ENCODE measurements at regions not wholly inside any gene's neighbourhood (a gene's known extent, or its start where the extent isn't known, plus 50 kb on each side); places are given as distances from the start of the nearest gene placed in this dataset.

DNA sequence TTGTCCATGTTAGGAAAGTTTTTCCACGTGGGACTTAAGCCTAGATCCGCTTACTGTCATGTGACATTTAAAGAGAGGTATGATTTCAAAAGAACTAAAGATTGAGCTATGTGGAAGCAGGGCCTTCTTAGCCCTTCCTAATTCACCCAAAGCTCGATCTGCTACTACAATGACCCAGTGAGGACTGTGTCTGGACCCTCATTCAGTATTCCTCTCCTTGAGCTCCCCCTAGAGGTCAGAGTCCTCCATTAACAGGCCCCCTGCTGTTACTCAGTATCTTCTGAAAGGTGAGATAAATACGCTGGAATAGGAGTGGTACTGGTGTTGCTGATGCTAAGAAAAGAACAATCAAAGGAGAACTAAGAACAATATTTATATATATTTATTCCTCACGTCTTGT, 414.0 kb downstream of the GJA1 start:
- POLR2A ChIA-PET = no interaction called here
- peak; percentile 42 for DNase-seq (ENCODE audit: extremely low spot score)
- CTCF ChIA-PET = interaction anchor here (0.6 to 5.7 kb wide), 16 partner anchors 8 to 794 kb away, joined by 3 to 24 read pairs (median 4); no protein-coding TSS in a partner anchor
- TF ChIP-seq, protein P1, sequence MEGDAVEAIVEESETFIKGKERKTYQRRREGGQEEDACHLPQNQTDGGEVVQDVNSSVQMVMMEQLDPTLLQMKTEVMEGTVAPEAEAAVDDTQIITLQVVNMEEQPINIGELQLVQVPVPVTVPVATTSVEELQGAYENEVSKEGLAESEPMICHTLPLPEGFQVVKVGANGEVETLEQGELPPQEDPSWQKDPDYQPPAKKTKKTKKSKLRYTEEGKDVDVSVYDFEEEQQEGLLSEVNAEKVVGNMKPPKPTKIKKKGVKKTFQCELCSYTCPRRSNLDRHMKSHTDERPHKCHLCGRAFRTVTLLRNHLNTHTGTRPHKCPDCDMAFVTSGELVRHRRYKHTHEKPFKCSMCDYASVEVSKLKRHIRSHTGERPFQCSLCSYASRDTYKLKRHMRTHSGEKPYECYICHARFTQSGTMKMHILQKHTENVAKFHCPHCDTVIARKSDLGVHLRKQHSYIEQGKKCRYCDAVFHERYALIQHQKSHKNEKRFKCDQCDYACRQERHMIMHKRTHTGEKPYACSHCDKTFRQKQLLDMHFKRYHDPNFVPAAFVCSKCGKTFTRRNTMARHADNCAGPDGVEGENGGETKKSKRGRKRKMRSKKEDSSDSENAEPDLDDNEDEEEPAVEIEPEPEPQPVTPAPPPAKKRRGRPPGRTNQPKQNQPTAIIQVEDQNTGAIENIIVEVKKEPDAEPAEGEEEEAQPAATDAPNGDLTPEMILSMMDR (IDR thresholded peaks at IDR 0.05; ENCODE audit: control extremely low read depth, extremely low read depth, low read depth, missing control alignments) = peak; percentile 75

DNA sequence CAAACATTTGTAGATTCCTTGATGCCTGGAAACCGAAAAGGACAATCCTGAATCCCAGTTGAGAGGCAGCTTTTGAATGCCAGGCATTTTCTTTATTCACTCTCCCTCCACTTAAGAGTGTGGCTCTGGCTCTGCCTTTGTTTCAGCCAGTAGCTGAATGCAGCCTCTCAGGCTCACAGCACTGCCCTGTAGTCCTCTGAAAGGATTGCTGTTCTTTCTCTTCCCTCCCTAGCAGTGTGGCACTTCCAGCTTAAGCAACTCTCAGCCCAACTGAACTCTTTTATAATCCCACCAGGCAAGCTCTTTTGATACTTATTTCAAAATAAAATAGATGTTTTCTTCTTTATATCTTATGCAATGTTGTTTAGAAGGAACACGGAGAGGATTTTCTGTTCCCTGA, 415.6 kb downstream of the GJA1 start:
- CTCF ChIA-PET = interaction anchor here (0.9 to 5.7 kb wide), 4 partner anchors 11 to 59 kb away, joined by 3 to 24 read pairs (median 6); no protein-coding TSS in a partner anchor
- TF ChIP-seq, protein P1 (IDR thresholded peaks at IDR 0.05; ENCODE audit: control extremely low read depth, extremely low read depth, low read depth, missing control alignments) = no peak
- POLR2A ChIA-PET = no interaction called here
- DNase-seq (ENCODE audit: extremely low spot score) = no peak

DNA sequence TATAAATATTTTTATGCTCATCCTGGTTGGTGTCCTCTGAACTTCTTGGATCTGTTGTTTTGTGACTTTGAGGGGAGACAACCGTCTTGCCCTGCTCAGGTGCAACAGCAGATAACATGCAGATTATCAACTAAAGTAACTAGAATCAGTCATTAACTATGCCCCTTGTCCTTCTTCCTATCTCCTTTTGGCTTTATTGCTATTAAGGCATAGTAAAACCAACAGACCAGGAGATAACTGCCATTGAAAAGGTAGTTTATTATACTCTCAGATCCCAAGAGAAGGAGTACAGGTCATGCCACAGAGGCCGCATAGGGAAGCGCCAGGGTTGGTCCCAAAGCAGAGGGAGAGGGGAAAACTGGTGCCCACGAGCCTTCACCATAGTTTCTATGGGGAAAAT, 418.2 kb downstream of the GJA1 start:
- CTCF ChIA-PET = interaction anchor here (1.0 to 1.4 kb wide), 2 partner anchors 11 to 13 kb away, joined by 3 read pairs; no protein-coding TSS in a partner anchor
- DNase-seq (ENCODE audit: extremely low spot score) = no peak
- TF ChIP-seq, protein P1 (IDR thresholded peaks at IDR 0.05; ENCODE audit: control extremely low read depth, extremely low read depth, low read depth, missing control alignments) = no peak
- POLR2A ChIA-PET = no interaction called here

DNA sequence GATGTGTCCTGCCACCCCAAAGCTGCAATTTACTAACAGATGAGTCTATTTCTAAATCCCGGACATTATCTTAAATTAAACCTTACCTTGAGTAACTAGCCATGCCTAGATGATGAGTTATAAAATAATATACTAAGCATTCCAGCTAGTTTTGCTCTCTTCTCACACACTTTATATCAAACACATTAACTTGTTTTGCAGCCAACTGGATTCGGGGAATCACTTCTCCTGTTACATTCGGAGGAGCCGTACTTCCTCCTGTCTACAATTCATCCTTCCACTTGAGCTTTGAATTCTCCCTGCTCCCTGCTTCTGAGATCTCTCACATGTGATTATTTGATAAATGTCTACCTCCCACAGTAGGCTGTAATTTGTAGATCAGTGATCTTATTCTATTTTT, 420.1 kb downstream of the GJA1 start:
- ChIA-PET CTCF (interaction anchor here (1.1 kb wide), 1 partner anchor 13 kb away, joined by 5 read pairs; no protein-coding TSS in a partner anchor), POLR2A (no interaction called here)
- no peak for DNase-seq (ENCODE audit: extremely low spot score)
- TF ChIP-seq, protein P1 (IDR thresholded peaks at IDR 0.05; ENCODE audit: control extremely low read depth, extremely low read depth, low read depth, missing control alignments) = no peak

DNA sequence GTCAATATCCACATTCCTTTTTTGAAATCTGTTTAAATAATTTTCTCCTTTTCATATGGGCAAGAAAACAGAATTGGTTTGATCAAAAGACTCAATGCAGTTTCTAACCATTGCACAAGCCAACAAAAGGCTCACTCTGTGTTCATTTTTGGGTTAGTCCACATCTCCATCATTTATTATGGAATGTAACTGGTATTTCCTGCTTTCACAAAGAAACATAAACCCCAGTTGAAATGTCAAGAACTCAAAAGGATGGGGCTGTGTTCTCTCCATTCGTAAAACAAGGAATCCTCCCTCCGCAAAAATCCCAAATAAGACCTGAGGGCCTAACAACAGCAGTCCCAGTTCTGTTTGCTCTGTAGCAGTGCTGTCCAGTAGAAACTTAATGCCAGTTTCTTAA, 420.9 kb downstream of the GJA1 start:
- ChIA-PET POLR2A (interaction anchor here (0.5 kb wide), 1 partner anchor 24 kb away, joined by 3 read pairs; no protein-coding TSS in a partner anchor), CTCF (interaction anchor here (1.1 kb wide), 1 partner anchor 13 kb away, joined by 5 read pairs; no protein-coding TSS in a partner anchor)
- TF ChIP-seq, protein P1 (IDR thresholded peaks at IDR 0.05; ENCODE audit: control extremely low read depth, extremely low read depth, low read depth, missing control alignments) = no peak
- no peak for DNase-seq (ENCODE audit: extremely low spot score)

DNA sequence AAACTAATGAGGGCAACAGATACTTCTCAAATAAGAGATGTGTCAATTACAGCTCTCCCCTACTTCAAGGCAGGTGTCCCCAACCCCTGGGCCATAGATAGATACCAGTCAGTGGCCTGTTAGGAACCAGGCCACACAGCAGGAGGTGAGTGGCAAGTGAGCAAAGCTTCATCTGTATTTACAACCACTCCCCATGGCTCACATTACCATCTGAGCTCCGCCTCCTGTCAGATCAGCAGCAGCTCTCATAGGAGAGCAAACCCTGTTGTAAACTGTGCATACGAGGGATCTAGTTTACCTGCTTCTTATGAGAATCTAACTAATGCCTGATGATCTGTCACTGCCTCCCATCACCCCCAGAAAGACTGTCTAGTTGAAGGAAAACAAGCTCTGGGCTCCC, 422.1 kb downstream of the GJA1 start:
- DNase-seq (ENCODE audit: extremely low spot score) = no peak
- POLR2A ChIA-PET = no interaction called here
- CTCF ChIA-PET = interaction anchor here (0.7 kb wide), 1 partner anchor 8 kb away, joined by 3 read pairs; no protein-coding TSS in a partner anchor
- TF ChIP-seq, protein P1 (IDR thresholded peaks at IDR 0.05; ENCODE audit: control extremely low read depth, extremely low read depth, low read depth, missing control alignments) = no peak
